Transverse colon (tissue), 4 donors: ENCODE measurements at regions not wholly inside any gene's neighbourhood (a gene's known extent, or its start where the extent isn't known, plus 50 kb on each side); places are given as distances from the start of the nearest gene placed in this dataset.

Source experiments
- DNase-seq: peaks from one replicate; pipeline ENCODE4 v3.0.0-alpha.2; 2019
- H3K27ac ChIP-seq, 4 donors: fragments of 200-600 bp; sonication (generic); 2 replicates each; pipeline ENCODE4 v1.5.1; 2016 to 2018; ENCODE audit warnings: inconsistent platforms in 4 of 4
- H3K27me3 ChIP-seq: fragments of 200-600 bp; sonication (generic); 2 replicates; pipeline ENCODE4 v1.5.1; 2017; ENCODE audit warnings: inconsistent platforms
- H3K36me3 ChIP-seq, 4 donors: fragments of 200-600 bp; sonication (generic); 2 replicates each; pipeline ENCODE4 v1.5.1; 2017 to 2019; ENCODE audit warnings: inconsistent platforms in 4 of 4
- H3K4me1 ChIP-seq, 4 donors: fragments of 200-600 bp; sonication (generic); 2 replicates each; pipeline ENCODE4 v1.5.1; 2017 to 2020; ENCODE audit warnings: inconsistent platforms in 4 of 4
- H3K4me3 ChIP-seq, 4 donors: fragments of 200-600 bp; sonication (generic); 1 replicate in 1 of 4; 2 replicates in 3 of 4; pipeline versions ENCODE4 v1.5.1 to v1.6.1; 2017 to 2019; ENCODE audit warnings: inconsistent platforms in 4 of 4
- H3K9me3 ChIP-seq, 2 donors: fragments of 200-600 bp; sonication (generic); 2 replicates each; pipeline ENCODE4 v1.5.1; 2017 to 2019; ENCODE audit warnings: inconsistent platforms in 2 of 2
- EP300 ChIP-seq: sonication (generic); formaldehyde crosslinking; IDR thresholded peaks from one replicate; pipeline ENCODE4 v1.6.1; 2017; ENCODE audit warnings: antibody characterized with exemption, low read depth
- POLR2A ChIP-seq: fragments of 450-650 bp; IDR thresholded peaks from one replicate; pipeline ENCODE4 v1.6.1; 2016; ENCODE audit warnings: antibody characterized with exemption, mild to moderate bottlenecking, moderate library complexity
- POLR2AphosphoS5 ChIP-seq, 3 donors: sonication (generic); formaldehyde crosslinking; IDR thresholded peaks; one replicate each; pipeline ENCODE4 v1.6.1; 2016; ENCODE audit warnings: antibody characterized with exemption in 3 of 3
- WGBS, 2 donors: methylation state at CpG; one replicate each; pipeline ENCODE4 v1.1.5; 2018; ENCODE audit warnings: low coverage in 1 of 2; 5-methylcytosine and 5-hydroxymethylcytosine counted together
- in situ Hi-C, 4 donors: fragments of 200-750 bp; cut with MboI; loops; one replicate each; pipeline versions ENCODE4 v1.15.0 to v1.15.1; 2017; ENCODE audit warnings: low sequenced_read_pairs in 3 of 4, low pct_ligation_motif_present in 1 of 4, low pct_unique_long_range_greater_than_20kb in 1 of 4
- intact Hi-C: fragments of 100-400 bp; cut with DNase I; formaldehyde crosslinking; loops from one replicate; pipeline ENCODE4 v1.15.1; 2023; ENCODE audit warnings: low total_unique reads
- TF ChIP-seq, protein P1 (sequence below), 5 experiments: fragments of 200-600 bp in 3 of 5; fragments of 450-650 bp in 2 of 5; sonication (generic) in 3 of 5; IDR thresholded peaks; 1 replicate in 2 of 5; 2 replicates in 3 of 5; pipeline ENCODE4 v1.5.1; 2016 to 2017; ENCODE audit warnings: antibody characterized with exemption in 5 of 5, inconsistent platforms in 3 of 5, mild to moderate bottlenecking in 2 of 5, moderate library complexity in 1 of 5

DNA sequence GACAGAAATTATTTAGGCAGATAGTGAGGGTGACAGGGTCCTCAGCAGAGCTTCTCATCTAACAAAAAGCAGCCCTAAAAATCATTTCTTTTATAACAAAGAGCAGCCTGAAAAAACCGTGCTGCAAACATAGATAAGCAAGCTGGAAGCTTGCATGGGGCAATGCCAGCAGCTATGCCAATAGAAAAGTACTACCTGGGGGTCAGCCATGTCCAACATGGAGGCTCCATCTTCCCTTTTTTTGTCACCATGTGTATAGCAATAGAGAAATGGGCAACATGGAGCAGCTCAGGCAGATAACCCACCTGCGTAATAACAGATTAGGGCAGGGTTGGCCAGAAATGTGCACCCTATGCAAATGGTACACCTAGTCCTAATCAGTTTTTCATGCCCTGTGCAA lies 57.4 kb upstream of the IGLL5 start:
- peaks cover 10% of the 10 kb centered on the region for H3K27me3 ChIP-seq
- no peaks in the 10 kb centered on the region for H3K4me1 ChIP-seq
- H3K9me3 ChIP-seq = peaks cover 0 to 3% of the 10 kb centered on the region in 2 donors
- intact Hi-C loops = no loop called here
- H3K36me3 ChIP-seq = no peaks in the 10 kb centered on the region
- whole genome bisulfite sequencing, 2 donors = 56 to 79% methylated on average over 1 to 2 of the region's 2 CpGs
- no peak for DNase-seq
- H3K4me3 ChIP-seq = no peak overlapping the region
- in situ Hi-C loops = no loop called here
- TF ChIP-seq EP300 (no peak), POLR2AphosphoS5 (IDR thresholded peaks at IDR 0.05) (no peak), POLR2A (no peak)
- TF ChIP-seq, protein P1, sequence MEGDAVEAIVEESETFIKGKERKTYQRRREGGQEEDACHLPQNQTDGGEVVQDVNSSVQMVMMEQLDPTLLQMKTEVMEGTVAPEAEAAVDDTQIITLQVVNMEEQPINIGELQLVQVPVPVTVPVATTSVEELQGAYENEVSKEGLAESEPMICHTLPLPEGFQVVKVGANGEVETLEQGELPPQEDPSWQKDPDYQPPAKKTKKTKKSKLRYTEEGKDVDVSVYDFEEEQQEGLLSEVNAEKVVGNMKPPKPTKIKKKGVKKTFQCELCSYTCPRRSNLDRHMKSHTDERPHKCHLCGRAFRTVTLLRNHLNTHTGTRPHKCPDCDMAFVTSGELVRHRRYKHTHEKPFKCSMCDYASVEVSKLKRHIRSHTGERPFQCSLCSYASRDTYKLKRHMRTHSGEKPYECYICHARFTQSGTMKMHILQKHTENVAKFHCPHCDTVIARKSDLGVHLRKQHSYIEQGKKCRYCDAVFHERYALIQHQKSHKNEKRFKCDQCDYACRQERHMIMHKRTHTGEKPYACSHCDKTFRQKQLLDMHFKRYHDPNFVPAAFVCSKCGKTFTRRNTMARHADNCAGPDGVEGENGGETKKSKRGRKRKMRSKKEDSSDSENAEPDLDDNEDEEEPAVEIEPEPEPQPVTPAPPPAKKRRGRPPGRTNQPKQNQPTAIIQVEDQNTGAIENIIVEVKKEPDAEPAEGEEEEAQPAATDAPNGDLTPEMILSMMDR (IDR thresholded peaks at IDR 0.05) = no peak
- H3K27ac ChIP-seq = no peak overlapping the region

DNA sequence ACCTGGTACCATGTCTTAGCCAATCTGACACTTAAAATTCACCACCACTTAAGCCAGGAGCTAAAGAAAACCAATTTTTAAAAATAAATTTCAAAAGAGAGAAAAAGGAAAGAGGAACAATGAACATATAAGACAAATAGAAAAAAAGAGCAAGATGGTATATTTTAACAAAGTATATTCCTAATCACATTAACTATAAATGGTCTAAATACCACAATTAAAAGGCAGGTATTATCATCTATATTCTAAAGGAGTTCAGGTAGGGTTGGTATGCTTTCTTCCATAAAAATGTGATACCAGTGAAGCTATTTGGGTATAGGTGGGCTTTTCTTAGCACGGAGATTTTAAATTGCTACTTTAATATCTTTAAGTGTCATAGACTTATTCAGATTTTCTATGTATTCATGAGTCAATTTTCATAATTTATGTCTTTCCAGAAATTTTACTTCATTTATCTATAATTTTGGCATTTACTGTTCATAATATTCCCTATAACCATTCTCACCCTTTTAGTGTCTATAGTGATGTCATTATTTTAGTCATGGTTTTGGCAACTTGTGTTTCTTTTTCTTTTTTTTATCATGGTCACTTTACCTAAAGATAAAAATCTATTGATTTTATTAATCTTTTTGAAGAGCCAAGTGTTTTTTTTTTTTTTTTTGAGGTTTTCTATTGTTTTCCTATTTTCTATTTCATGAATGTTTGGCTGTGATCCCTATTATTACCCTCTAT lies 56.5 kb upstream of the IGLL5 start:
- no peak overlapping the region for H3K4me3 ChIP-seq
- H3K27ac ChIP-seq = no peak overlapping the region
- H3K36me3 ChIP-seq = no peaks in the 10 kb centered on the region
- intact Hi-C loops = no loop called here
- no peak for DNase-seq
- H3K9me3 ChIP-seq = peaks cover 0 to 3% of the 10 kb centered on the region in 2 donors
- H3K27me3 ChIP-seq = peaks cover 17% of the 10 kb centered on the region
- no peak for TF ChIP-seq POLR2AphosphoS5 (IDR thresholded peaks at IDR 0.05)
- no peak for TF ChIP-seq POLR2A
- TF ChIP-seq, protein P1 (IDR thresholded peaks at IDR 0.05) = no peak
- TF ChIP-seq EP300 = no peak
- in situ Hi-C loops = no loop called here
- WGBS, 2 donors = 94 to 100% methylated on average over 1 of the region's 1 CpG
- H3K4me1 ChIP-seq = no peaks in the 10 kb centered on the region

DNA sequence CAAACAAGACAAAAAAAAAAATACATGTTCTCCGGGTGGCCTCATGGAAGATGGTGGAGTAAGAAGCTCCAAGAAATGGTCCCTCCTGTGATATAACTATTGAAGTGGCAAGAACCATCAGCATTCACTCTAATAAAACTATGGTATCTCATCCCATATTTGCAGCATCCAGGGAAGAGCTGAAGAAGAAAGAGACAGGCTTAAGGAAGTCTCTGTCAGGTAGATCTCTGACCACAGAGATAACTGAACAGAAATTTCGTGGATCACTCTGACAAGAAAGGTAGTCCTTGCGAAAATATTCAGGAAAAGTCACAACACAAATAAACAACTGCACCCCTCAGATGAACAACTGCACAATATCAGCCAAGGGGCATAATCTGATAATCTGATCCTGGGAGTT lies 54.6 kb upstream of the IGLL5 start:
- DNase-seq = no peak
- WGBS, 2 donors = 89 to 100% methylated on average over 2 to 3 of the region's 3 CpGs
- Histone ChIP-seq H3K27me3 (peaks cover 17% of the 10 kb centered on the region), H3K27ac (no peak overlapping the region), H3K36me3 (no peaks in the 10 kb centered on the region), H3K9me3 (peaks cover 0 to 3% of the 10 kb centered on the region in 2 donors), H3K4me1 (no peaks in the 10 kb centered on the region), H3K4me3 (no peak overlapping the region)
- in situ Hi-C loops = no loop called here
- TF ChIP-seq POLR2A (no peak), EP300 (no peak), POLR2AphosphoS5 (IDR thresholded peaks at IDR 0.05) (no peak)
- TF ChIP-seq, protein P1 (IDR thresholded peaks at IDR 0.05) = no peak
- intact Hi-C loops = no loop called here

DNA sequence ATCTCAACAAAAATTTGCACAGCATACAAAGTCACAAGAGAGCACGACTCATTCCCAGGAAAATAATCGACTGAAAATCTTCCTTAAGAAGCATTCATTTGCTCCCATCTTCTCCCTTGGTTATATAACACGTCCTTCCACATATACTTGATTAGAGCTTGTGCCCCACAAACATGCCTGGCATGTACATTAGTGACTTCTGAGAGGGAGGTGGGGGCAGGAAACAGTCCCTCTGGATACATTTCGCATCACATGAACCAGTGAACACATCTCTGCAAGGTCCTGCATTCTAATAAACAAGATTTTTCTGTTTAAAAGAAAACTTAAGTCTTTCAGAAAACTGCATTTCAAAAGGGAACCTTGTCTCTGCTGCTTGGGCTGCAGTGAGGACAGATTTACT lies 54.1 kb upstream of the IGLL5 start:
- no peak for DNase-seq
- WGBS, 2 donors = 75 to 78% methylated on average over 4 of the region's 4 CpGs
- TF ChIP-seq EP300 = no peak
- Histone ChIP-seq H3K9me3 (peaks cover 0 to 3% of the 10 kb centered on the region in 2 donors), H3K27ac (no peak overlapping the region), H3K27me3 (peaks cover 17% of the 10 kb centered on the region), H3K4me1 (no peaks in the 10 kb centered on the region), H3K4me3 (no peak overlapping the region), H3K36me3 (no peaks in the 10 kb centered on the region)
- intact Hi-C loops (no loop called here), in situ Hi-C loops (no loop called here)

DNA sequence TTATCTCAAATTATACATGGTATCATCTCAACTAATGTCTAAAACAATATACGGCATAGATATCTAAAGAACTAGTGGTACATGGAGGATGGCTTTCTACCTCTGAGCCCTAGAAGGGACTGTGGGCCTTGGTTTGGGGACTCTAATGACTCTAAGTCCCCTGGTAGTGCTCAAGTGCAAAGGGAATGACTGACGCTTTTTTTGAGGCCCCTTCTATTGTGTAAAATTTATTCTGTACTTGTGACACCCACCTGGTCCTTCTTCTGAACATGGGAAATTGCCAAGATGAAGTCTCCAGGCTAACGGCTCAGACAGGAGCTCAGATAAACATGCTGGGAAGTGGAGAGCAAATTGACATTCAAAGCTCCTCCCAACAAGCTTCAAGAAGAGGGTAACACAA lies 53.4 kb upstream of the IGLL5 start:
- no peaks in the 10 kb centered on the region for H3K36me3 ChIP-seq
- peaks cover 17% of the 10 kb centered on the region for H3K27me3 ChIP-seq
- TF ChIP-seq POLR2A (no peak), EP300 (no peak)
- TF ChIP-seq, protein P1 (IDR thresholded peaks at IDR 0.05) = no peak
- in situ Hi-C loops = no loop called here
- no peak for DNase-seq
- intact Hi-C loops = no loop called here
- H3K9me3 ChIP-seq = peaks cover 0 to 3% of the 10 kb centered on the region in 2 donors
- no peak overlapping the region for H3K27ac ChIP-seq
- 60 to 69% methylated on average over 1 to 3 of the region's 3 CpGs for WGBS, 2 donors
- no peaks in the 10 kb centered on the region for H3K4me1 ChIP-seq
- no peak overlapping the region for H3K4me3 ChIP-seq
